Panc1 (cell line): ENCODE measurements at regions not wholly inside any gene's neighbourhood (a gene's known extent, or its start where the extent isn't known, plus 50 kb on each side); places are given as distances from the start of the nearest gene placed in this dataset.

ENCODE experiments used
- ATAC-seq: fragments of 200-7000 bp; cut with Tn5 transposase; 2 replicates; pipeline ENCODE4 v1.9.1; 2020; ENCODE audit warnings: mild to moderate bottlenecking, moderate library complexity
- BruUV-seq: library from RNA; stranded (reverse); fragments of 400-500 nt; replicated peaks from 2 replicates; lab custom pipeline; 2021; lab: Mats Ljungman, UMichigan
- CTCF ChIA-PET: fragments of 300-600 bp; sonication (Branson Sonifier 250); formaldehyde crosslinking; loops from one replicate; lab custom pipeline; 2022; ENCODE audit warnings: antibody characterized with exemption; lab: Charles Lee
- POLR2A ChIA-PET: fragments of 300-600 bp; sonication (Branson Sonifier 250); formaldehyde crosslinking; loops from one replicate; lab custom pipeline; 2022; ENCODE audit warnings: antibody characterized with exemption; lab: Charles Lee
- DNase-seq: peaks from one replicate; pipeline ENCODE4 v3.0.0-alpha.2; 2010; ENCODE audit warnings: low read depth, low spot score
- H3K27ac ChIP-seq: 2 replicates; pipeline ENCODE4 v1.5.1; 2011; ENCODE audit warnings: mild to moderate bottlenecking, low read length, inconsistent platforms
- H3K27me3 ChIP-seq: fragments of 200-500 bp; sonication (Bioruptor generic); 2 replicates; pipeline ENCODE4 v1.6.0; 2014; ENCODE audit warnings: low read length, inconsistent platforms; ENCODE audit not compliant: control insufficient read depth, insufficient read depth
- H3K36me3 ChIP-seq: fragments of 200-500 bp; sonication (Bioruptor generic); 2 replicates; pipeline ENCODE4 v1.5.1; 2014; ENCODE audit warnings: inconsistent platforms, mild to moderate bottlenecking, low read length, moderate library complexity; ENCODE audit not compliant: control insufficient read depth, insufficient read depth
- H3K4me1 ChIP-seq: 2 replicates; pipeline ENCODE4 v1.5.1; 2011; ENCODE audit warnings: inconsistent platforms, mild to moderate bottlenecking, low read length, moderate library complexity; ENCODE audit not compliant: control insufficient read depth, insufficient read depth
- H3K4me3 ChIP-seq, 2 experiments: 2 replicates each; pipeline ENCODE4 v1.5.1; 2011 to 2012; ENCODE audit warnings: low read depth in 2 of 2, low read length in 2 of 2, mild to moderate bottlenecking in 2 of 2, inconsistent platforms in 1 of 2, moderate library complexity in 1 of 2
- H3K9me3 ChIP-seq: fragments of 200-500 bp; sonication (Bioruptor generic); 2 replicates; pipeline ENCODE4 v1.5.1; 2014; ENCODE audit warnings: low read depth, mild to moderate bottlenecking, inconsistent platforms, low read length, moderate library complexity; ENCODE audit not compliant: control insufficient read depth, insufficient read depth
- POLR2AphosphoS5 ChIP-seq: IDR thresholded peaks from 2 replicates; pipeline ENCODE4 v1.6.1; 2012; ENCODE audit warnings: mild to moderate bottlenecking, low read depth, low read length, moderate library complexity
- SIN3A ChIP-seq: IDR thresholded peaks from 2 replicates; pipeline ENCODE4 v1.6.1; 2012; ENCODE audit warnings: low read depth, mild to moderate bottlenecking, low read length, moderate library complexity, borderline replicate concordance; ENCODE audit not compliant: insufficient read depth
- TCF7L2 ChIP-seq: IDR thresholded peaks from 2 replicates; pipeline ENCODE4 v1.6.1; 2011; ENCODE audit warnings: mild to moderate bottlenecking, low read depth, low read length, inconsistent platforms
- in situ Hi-C: cut with HindIII; loops from 2 replicates; pipeline ENCODE4 v1.10.0; 2016; ENCODE audit warnings: low sequenced_read_pairs, low pct_unique_long_range_greater_than_20kb
- intact Hi-C: fragments of 100-400 bp; cut with micrococcal nuclease; formaldehyde crosslinking; loops from one replicate; pipeline ENCODE4 v1.10.0; 2022; ENCODE audit not compliant: unreplicated experiment
- TF ChIP-seq, protein P1 (sequence below), 2 experiments: IDR thresholded peaks; 2 replicates each; pipeline ENCODE4 v1.6.1; 2011 to 2012; ENCODE audit warnings: low read depth in 2 of 2, control low read depth in 1 of 2, low read length in 1 of 2, mild to moderate bottlenecking in 1 of 2, moderate library complexity in 1 of 2; ENCODE audit not compliant: insufficient read depth in 1 of 2
- TF ChIP-seq, protein P2 (sequence below): fragments of 450-650 bp; IDR thresholded peaks from 2 replicates; pipeline ENCODE4 v1.5.1; 2017; ENCODE audit warnings: mild to moderate bottlenecking

DNA sequence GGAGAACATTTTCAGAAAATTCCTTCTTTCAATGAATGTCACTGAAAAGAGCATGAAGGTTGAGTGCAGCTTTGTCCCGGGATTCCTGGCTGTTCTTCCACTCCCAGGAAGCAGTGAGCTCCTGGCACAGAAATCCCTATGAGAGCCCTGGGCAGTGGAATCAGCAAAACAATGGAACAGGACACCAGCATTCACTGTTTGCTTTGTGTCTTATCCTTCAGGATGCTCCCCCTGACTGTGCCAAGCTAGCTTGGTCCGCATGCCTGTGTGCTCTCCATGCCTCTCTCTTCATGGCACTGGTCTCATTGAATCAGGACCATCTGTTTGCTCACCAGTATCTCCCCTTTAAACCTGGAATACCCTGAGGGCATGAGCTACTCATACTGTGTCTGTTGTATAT is 102.0 kb upstream of the GADL1 start:
- H3K27me3 ChIP-seq = no peaks in the 10 kb centered on the region
- CTCF ChIA-PET = no interaction called here
- H3K36me3 ChIP-seq = no peaks in the 10 kb centered on the region
- no peak for DNase-seq
- POLR2A ChIA-PET = no interaction called here
- no peaks in the 10 kb centered on the region for H3K4me1 ChIP-seq
- in situ Hi-C loops (no loop called here), intact Hi-C loops (no loop called here)
- TF ChIP-seq, protein P1, sequence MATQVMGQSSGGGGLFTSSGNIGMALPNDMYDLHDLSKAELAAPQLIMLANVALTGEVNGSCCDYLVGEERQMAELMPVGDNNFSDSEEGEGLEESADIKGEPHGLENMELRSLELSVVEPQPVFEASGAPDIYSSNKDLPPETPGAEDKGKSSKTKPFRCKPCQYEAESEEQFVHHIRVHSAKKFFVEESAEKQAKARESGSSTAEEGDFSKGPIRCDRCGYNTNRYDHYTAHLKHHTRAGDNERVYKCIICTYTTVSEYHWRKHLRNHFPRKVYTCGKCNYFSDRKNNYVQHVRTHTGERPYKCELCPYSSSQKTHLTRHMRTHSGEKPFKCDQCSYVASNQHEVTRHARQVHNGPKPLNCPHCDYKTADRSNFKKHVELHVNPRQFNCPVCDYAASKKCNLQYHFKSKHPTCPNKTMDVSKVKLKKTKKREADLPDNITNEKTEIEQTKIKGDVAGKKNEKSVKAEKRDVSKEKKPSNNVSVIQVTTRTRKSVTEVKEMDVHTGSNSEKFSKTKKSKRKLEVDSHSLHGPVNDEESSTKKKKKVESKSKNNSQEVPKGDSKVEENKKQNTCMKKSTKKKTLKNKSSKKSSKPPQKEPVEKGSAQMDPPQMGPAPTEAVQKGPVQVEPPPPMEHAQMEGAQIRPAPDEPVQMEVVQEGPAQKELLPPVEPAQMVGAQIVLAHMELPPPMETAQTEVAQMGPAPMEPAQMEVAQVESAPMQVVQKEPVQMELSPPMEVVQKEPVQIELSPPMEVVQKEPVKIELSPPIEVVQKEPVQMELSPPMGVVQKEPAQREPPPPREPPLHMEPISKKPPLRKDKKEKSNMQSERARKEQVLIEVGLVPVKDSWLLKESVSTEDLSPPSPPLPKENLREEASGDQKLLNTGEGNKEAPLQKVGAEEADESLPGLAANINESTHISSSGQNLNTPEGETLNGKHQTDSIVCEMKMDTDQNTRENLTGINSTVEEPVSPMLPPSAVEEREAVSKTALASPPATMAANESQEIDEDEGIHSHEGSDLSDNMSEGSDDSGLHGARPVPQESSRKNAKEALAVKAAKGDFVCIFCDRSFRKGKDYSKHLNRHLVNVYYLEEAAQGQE (IDR thresholded peaks at IDR 0.05; ENCODE audit: insufficient read depth in 1 of 2, low read depth in 2 of 2, low read length in 1 of 2) = no peak
- no peak for TF ChIP-seq SIN3A
- TF ChIP-seq, protein P2, sequence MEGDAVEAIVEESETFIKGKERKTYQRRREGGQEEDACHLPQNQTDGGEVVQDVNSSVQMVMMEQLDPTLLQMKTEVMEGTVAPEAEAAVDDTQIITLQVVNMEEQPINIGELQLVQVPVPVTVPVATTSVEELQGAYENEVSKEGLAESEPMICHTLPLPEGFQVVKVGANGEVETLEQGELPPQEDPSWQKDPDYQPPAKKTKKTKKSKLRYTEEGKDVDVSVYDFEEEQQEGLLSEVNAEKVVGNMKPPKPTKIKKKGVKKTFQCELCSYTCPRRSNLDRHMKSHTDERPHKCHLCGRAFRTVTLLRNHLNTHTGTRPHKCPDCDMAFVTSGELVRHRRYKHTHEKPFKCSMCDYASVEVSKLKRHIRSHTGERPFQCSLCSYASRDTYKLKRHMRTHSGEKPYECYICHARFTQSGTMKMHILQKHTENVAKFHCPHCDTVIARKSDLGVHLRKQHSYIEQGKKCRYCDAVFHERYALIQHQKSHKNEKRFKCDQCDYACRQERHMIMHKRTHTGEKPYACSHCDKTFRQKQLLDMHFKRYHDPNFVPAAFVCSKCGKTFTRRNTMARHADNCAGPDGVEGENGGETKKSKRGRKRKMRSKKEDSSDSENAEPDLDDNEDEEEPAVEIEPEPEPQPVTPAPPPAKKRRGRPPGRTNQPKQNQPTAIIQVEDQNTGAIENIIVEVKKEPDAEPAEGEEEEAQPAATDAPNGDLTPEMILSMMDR = no peak
- no peak for TF ChIP-seq TCF7L2
- no peak for TF ChIP-seq POLR2AphosphoS5
- no peak overlapping the region for H3K4me3 ChIP-seq
- no peaks in the 10 kb centered on the region for H3K9me3 ChIP-seq
- no peak for ATAC-seq
- H3K27ac ChIP-seq = no peak overlapping the region
- no TSS peak for BruUV-seq

DNA sequence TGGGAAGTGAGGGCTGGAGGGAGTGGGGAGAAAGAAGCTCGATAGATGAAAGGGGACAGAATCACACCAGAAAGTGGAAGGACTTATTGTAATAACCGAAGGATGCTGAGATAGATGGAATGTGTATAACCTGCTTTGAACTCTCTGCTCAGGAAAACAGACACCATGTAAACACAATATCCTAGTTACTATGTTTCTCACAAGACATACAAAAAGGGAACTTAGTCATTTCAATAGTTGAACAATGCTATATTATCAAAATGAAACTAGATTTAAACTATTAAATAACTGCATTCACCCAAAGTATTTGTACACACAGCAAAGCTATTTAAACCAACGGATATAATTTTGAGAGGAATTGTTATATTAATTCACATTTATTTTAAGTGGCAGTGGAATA is 108.3 kb upstream of the GADL1 start:
- H3K4me1 ChIP-seq = no peaks in the 10 kb centered on the region
- in situ Hi-C loops (no loop called here), intact Hi-C loops (no loop called here)
- H3K9me3 ChIP-seq = no peaks in the 10 kb centered on the region
- H3K36me3 ChIP-seq = no peaks in the 10 kb centered on the region
- no peak overlapping the region for H3K27ac ChIP-seq
- H3K4me3 ChIP-seq = no peak overlapping the region
- TF ChIP-seq, protein P2 = no peak
- no peak for TF ChIP-seq TCF7L2
- TF ChIP-seq, protein P1 (IDR thresholded peaks at IDR 0.05; ENCODE audit: insufficient read depth in 1 of 2, low read depth in 2 of 2, low read length in 1 of 2) = no peak
- TF ChIP-seq SIN3A = no peak
- no peak for TF ChIP-seq POLR2AphosphoS5
- DNase-seq (no peak), ATAC-seq (no peak)
- ChIA-PET CTCF (no interaction called here), POLR2A (no interaction called here)
- no TSS peak for BruUV-seq
- no peaks in the 10 kb centered on the region for H3K27me3 ChIP-seq
